GM06990 (cell line): ENCODE measurements at regions not wholly inside any gene's neighbourhood (a gene's known extent, or its start where the extent isn't known, plus 50 kb on each side); places are given as distances from the start of the nearest gene placed in this dataset.

Source experiments
- DNase-seq: peaks from one replicate; pipeline ENCODE4 v3.0.0-alpha.2; 2011; ENCODE audit not compliant: insufficient read length; ENCODE audit errors: extremely low read depth
- H3K27me3 ChIP-seq: replicated peaks from 2 replicates; pipeline ENCODE4 v1.6.0; 2011; ENCODE audit warnings: low read length; ENCODE audit not compliant: control insufficient read depth, insufficient read depth
- H3K36me3 ChIP-seq: 2 replicates; pipeline ENCODE4 v1.5.1; 2011; ENCODE audit warnings: low read length; ENCODE audit not compliant: control insufficient read depth, insufficient read depth
- H3K4me3 ChIP-seq: replicated peaks from 2 replicates; pipeline ENCODE4 v1.5.1; 2011; ENCODE audit warnings: low read depth, mild to moderate bottlenecking, control low read depth, low read length
- TF ChIP-seq, protein P1 (sequence below): IDR thresholded peaks from 2 replicates; pipeline ENCODE4 v1.5.1; 2011; ENCODE audit warnings: low read length, control low read depth, mild to moderate bottlenecking, inconsistent platforms; ENCODE audit not compliant: insufficient read depth, poor library complexity, severe bottlenecking

DNA sequence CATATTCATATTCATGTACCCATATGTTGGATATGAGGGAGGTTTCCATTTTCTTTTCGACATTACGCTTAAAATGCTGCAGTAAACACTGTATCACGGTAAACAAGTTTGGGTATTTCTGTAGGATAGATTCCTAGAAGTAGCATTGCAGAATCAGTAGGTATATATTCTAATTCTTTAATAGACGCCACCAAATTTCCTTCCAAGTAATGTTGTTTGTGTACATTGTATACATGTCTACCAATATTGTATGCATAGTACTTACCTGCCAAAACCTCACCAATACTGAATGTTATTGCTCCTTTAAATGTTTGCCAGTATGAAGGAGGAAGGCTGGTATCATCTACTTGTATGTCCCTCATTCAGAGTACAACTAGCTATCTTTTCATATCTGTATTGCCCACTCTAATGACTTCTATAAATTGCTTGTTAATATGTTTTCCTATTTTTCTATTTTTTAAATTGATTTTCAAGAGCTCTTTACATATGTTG, 56.1 kb upstream of the ZNF536 start:
- Histone ChIP-seq H3K36me3 (no peaks in the 10 kb centered on the region), H3K4me3 (no peak overlapping the region), H3K27me3 (no peaks in the 10 kb centered on the region)
- DNase-seq: no peak
- TF ChIP-seq, protein P1, sequence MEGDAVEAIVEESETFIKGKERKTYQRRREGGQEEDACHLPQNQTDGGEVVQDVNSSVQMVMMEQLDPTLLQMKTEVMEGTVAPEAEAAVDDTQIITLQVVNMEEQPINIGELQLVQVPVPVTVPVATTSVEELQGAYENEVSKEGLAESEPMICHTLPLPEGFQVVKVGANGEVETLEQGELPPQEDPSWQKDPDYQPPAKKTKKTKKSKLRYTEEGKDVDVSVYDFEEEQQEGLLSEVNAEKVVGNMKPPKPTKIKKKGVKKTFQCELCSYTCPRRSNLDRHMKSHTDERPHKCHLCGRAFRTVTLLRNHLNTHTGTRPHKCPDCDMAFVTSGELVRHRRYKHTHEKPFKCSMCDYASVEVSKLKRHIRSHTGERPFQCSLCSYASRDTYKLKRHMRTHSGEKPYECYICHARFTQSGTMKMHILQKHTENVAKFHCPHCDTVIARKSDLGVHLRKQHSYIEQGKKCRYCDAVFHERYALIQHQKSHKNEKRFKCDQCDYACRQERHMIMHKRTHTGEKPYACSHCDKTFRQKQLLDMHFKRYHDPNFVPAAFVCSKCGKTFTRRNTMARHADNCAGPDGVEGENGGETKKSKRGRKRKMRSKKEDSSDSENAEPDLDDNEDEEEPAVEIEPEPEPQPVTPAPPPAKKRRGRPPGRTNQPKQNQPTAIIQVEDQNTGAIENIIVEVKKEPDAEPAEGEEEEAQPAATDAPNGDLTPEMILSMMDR: no peak

DNA sequence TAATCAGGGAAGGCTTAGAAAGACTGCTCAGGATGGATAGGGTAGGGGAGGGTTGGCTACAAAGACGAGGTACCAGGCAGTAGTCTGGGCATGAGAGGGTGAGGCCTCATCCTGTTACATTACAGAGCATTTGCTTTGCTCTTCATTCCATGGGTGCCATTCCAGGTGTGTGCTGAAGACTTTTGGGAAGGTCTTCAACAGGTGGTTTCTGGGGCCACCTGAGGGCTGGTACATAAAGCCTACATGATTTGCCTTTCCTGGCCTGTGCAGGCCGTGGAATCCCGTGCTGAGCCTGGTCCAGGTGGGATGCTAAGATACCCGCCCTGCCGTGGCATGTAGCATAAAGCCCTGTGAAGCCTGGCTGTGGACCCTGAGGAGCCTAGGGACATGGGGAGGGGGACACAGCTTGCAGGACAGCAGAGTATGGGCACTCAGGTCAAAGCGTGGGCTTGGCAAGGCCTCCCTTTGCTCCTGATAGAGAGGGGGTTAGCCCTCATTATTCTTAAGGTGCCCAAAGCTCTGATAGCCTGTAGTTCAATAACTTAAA, 55.6 kb upstream of the ZNF536 start:
- Histone ChIP-seq H3K4me3 (no peak overlapping the region), H3K36me3 (no peaks in the 10 kb centered on the region), H3K27me3 (no peaks in the 10 kb centered on the region)
- DNase-seq: no peak
- TF ChIP-seq, protein P1: no peak

DNA sequence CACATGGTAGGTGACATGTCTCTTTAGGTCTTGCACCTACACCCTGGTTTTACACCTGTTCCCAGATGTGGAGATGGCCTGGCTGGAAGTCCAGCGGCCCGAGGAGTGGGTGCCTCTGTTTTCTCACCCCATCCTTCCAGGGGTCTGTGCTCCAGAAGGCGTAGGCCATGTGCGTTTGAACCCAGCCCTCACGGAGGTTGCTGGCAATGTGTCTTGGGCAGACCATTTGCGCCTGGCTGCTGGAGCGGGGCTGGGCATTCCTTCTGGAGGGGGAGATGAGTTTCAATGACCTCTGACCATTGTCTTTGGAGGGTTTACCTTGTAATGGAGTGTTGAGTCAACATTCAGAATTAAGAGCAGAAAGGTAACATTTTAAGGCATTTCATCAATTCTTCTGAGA, 54.8 kb upstream of the ZNF536 start:
- no peak for DNase-seq
- no peaks in the 10 kb centered on the region for H3K36me3 ChIP-seq

DNA sequence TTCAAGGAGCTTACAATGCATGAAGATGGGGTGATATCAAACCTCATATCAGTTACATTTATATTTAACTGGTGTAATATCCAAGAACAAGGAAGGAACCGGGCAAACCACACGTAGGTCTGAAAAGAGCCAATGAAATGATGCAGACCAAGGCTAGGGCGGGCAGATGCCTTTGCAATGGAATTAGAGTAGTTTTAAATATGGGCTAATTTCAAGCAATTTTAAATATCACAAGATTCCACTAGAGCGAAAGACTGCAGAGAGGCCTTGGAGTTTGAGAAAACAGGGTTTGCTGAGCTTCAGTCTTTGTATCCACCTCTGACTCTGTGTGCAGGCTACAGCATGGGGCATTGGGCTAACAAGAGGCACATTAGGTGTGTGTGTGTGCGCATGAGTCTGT, 53.9 kb upstream of the ZNF536 start:
- Histone ChIP-seq H3K4me3 (no peak overlapping the region), H3K36me3 (no peaks in the 10 kb centered on the region), H3K27me3 (no peaks in the 10 kb centered on the region)
- TF ChIP-seq, protein P1: no peak
- DNase-seq: no peak

More for the DNA sequence above, 54.8 kb upstream of the ZNF536 start:
- TF ChIP-seq, protein P1: no peak
- no peak overlapping the region for H3K4me3 ChIP-seq
- H3K27me3 ChIP-seq: no peaks in the 10 kb centered on the region

DNA sequence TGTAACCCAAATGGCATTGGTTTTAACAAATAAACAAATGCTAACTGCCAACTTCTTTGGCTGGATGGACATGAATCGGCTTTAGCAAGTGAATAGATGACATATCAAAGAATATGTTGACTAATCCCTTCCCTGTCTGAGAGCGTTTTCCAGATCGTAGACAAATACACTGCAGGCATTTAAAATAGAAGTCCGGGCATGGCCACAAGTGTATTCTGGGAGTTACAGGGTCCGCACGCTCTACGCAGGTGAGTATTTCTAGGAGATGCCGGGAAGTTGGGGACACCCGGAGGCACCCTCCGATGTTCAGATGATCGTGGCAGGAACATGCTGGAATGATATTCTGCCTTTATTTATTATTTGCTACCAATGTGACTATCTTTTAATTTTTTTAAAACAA, 53.2 kb upstream of the ZNF536 start:
- TF ChIP-seq, protein P1: no peak
- H3K36me3 ChIP-seq: no peaks in the 10 kb centered on the region
- no peak overlapping the region for H3K4me3 ChIP-seq
- no peaks in the 10 kb centered on the region for H3K27me3 ChIP-seq
- no peak for DNase-seq

DNA sequence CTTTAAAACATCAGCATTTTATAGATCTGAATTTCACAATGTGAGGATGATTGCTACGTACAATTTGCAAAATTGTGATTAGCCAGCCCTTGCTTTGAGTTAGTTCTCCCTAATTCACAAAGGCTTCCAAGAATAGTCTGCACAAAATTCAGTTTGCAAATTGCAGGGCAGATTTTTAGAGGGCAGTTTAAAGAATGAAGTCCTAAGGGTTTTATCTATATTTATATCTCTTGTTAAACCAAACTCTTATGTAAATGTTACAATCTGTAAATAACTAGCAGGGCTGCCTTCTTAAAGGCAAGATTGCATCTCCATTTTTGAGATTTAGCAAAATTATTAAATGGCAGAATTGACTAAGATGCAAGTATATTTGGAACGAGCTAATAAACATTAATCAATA, 52.8 kb upstream of the ZNF536 start:
- H3K4me3 ChIP-seq: no peak overlapping the region
- TF ChIP-seq, protein P1: no peak
- DNase-seq: no peak
- no peaks in the 10 kb centered on the region for H3K27me3 ChIP-seq
- H3K36me3 ChIP-seq: no peaks in the 10 kb centered on the region
